Stimulated activated naive CD4-positive, alpha-beta T cell treated with Interleukin-2 at 50 U/mL for 16 hours (primary cell): ENCODE measurements at regions not wholly inside any gene's neighbourhood (a gene's known extent, or its start where the extent isn't known, plus 50 kb on each side); places are given as distances from the start of the nearest gene placed in this dataset.

ENCODE experiments used
- DNase-seq: peaks from one replicate; lab custom pipeline; 2025; lab: John Stamatoyannopoulos, UW

GRCh38 chr4:180811556-180811955, 1431.6 kb upstream of the TENM3 start:
- DNase-seq, result no peak

- no peak for DNase-seq
Measured at GRCh38 chr4:180812783-180813182, 1430.4 kb upstream of the TENM3 start.

- DNase-seq, result no peak
Measured at GRCh38 chr4:180814875-180815417, 1428.3 kb upstream of the TENM3 start.

GRCh38 chr4:180817529-180817928, 1425.7 kb upstream of the TENM3 start:
- DNase-seq, result no peak

- no peak for DNase-seq
Measured at GRCh38 chr4:180823108-180823507, 1420.1 kb upstream of the TENM3 start.

- no peak for DNase-seq
Measured at GRCh38 chr4:180827232-180828009, 1415.8 kb upstream of the TENM3 start.

DNA sequence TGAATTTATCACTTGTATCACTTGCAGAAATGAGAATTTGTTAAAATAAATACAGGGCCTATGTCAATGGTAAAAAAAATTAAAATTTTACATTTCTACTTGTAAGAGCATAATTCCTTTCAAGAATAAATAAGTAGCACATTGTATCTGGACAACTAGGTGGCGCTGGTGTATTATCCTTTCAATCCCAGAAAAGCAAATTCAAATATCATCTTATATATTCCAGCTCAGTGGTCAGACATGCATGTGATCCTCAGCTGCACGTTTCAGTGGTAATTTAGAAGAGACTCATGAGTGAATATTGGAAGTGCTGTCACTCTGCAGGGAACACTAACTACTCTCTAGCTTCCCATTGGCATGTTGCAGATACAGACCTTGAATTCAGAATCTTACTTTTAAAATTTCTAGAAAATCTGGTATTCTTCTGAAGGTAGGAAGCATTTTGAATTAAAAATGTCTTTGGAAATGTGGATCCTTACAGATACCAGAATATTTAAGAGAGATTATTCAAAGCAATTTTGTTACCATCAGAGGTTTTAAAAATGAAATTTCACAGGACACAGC, 1414.7 kb upstream of the TENM3 start:
- no peak for DNase-seq

DNA sequence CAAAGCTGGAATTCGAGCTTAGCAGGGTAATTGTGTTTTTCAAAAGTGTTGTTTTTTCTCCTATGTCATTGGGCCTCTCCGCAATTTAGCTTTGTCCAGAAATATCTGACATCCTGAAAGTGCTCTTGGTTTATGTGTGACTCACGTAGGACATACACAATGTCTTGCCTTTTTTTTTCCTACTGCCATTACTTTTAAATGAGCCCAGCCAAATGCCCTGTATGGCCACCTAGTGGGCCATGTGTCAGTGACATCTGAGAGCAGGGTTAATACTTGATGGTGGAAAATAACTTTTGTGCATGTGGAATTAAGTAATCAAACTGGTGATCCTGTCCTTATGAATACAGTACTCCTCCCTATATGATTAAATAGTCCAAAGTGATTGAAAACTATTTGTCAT, 1411.1 kb upstream of the TENM3 start:
- no peak for DNase-seq

DNA sequence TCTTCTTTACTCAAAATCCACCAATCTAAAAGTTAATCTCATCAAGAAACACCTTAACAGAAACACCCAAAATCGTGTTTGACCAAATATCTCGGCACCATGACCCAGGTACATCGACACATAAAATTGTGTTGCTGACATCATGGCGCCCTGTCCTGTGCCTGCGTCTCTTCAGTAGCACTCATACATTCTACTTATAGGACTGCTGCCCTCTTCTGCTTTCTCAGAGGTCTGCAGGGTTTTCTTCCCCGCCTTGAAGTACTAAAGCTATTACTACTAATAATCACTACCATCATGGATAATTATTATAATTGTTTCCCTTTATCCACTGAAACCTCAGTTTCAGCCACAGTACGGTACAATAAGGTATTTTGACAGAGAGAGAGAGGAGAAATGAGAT, 1403.1 kb upstream of the TENM3 start:
- DNase-seq, result no peak

- no peak for DNase-seq
Measured at GRCh38 chr4:180850318-180850940, 1392.8 kb upstream of the TENM3 start.

GRCh38 chr4:180852738-180853137, 1390.5 kb upstream of the TENM3 start:
- DNase-seq, result no peak

GRCh38 chr4:180855184-180855583, 1388.0 kb upstream of the TENM3 start:
- DNase-seq, result no peak

GRCh38 chr4:180860089-180860720, 1383.0 kb upstream of the TENM3 start:
- no peak for DNase-seq

DNA sequence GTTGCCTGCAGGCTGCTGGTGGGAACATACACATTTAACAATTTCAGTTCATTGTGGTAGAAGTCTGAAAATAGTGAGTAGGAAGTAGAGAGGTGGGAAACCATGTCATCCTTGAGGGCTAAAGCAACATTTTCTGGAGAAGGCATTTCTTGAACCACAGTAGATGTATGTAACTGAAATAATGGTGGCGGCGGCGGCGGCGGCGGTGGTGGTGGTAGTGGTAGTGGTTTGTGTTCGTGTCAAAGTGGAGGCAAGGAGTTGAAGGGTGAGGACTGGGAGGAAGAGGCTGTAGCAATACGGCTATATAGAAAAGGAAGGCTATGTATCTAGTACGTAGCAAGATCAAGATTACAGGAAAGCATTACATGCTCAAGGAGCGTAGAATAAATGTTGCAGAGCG, 1381.6 kb upstream of the TENM3 start:
- no peak for DNase-seq

- no peak for DNase-seq
Measured at GRCh38 chr4:180866933-180867643, 1376.1 kb upstream of the TENM3 start.

- no peak for DNase-seq
Measured at GRCh38 chr4:180870623-180871022, 1372.6 kb upstream of the TENM3 start.

DNA sequence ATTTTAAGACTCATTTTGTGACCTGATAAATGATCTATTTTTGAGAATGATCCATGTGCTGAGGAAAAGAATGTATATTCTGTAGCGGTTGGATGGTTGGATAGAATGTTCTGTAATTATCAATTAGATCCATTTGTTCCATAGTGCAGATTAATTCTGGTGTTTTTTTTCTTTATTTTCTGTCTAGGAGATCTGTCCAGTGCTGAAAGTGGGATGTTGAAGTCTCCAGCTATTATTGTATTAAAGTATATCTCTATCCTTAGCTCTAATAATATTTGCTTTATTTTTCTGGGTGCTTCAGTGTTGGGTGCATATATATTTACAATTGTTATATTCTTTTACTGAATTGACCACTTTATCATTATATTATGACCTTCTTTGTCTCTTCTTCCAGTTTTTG, 1344.9 kb upstream of the TENM3 start:
- DNase-seq, result no peak

DNA sequence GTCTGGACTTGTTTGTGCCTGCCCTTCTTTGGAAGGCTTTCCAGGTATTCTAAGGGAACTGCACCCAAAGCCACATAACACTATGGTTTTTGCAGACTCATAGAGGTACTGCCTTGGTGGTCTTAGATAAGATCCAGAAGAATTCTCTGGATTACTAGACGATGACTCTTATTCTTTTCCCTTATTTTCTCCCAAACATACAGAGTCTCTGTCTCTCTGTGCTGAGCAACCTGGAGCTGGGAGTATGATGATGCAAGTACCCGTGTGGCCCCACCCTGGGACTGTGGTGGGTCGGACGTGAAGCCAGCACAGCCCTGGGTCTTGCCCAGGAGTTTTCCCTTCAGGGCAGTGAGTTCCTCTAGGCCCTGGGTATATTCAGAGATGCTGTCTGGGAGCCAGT, 1342.4 kb upstream of the TENM3 start:
- no peak for DNase-seq

- DNase-seq, result no peak
Measured at GRCh38 chr4:180909279-180909678, 1333.9 kb upstream of the TENM3 start.

GRCh38 chr4:180913750-180914149, 1329.5 kb upstream of the TENM3 start:
- no peak for DNase-seq

GRCh38 chr4:180923486-180923885, 1319.7 kb upstream of the TENM3 start:
- no peak for DNase-seq

- DNase-seq, result no peak
Measured at GRCh38 chr4:180925805-180926204, 1317.4 kb upstream of the TENM3 start.
